AG09309 (cell line): ENCODE measurements at regions not wholly inside any gene's neighbourhood (a gene's known extent, or its start where the extent isn't known, plus 50 kb on each side); places are given as distances from the start of the nearest gene placed in this dataset.
A peak's percentile ranks its signal among the peaks of the same experiment; 100 is the strongest.

Experiments
- DNase-seq: peaks from one replicate; pipeline ENCODE4 v3.0.0-alpha.2; 2010; ENCODE audit warnings: low read depth
- H3K4me3 ChIP-seq: 2 replicates; pipeline ENCODE4 v1.5.1; 2011; ENCODE audit warnings: mild to moderate bottlenecking, low read depth, low read length, moderate library complexity; ENCODE audit not compliant: control insufficient read depth
- CTCF ChIP-seq: IDR thresholded peaks from 2 replicates; pipeline ENCODE4 v1.5.1; 2011; ENCODE audit warnings: mild to moderate bottlenecking, low read depth, low read length, inconsistent platforms; ENCODE audit not compliant: insufficient read depth, control insufficient read depth; ENCODE audit errors: missing control alignments

GRCh38 chr3:28667646-28668621 lies 319.3 kb upstream of the AZI2 start:
- peak; percentile 85 for TF ChIP-seq CTCF
- DNase-seq, result peak; percentile 2
- no peak overlapping the region for H3K4me3 ChIP-seq

GRCh38 chr3:28669870-28670269 lies 321.2 kb upstream of the AZI2 start:
- TF ChIP-seq CTCF, result no peak
- no peak overlapping the region for H3K4me3 ChIP-seq
- no peak for DNase-seq

GRCh38 chr3:28672406-28672805 lies 323.8 kb upstream of the AZI2 start:
- DNase-seq, result no peak
- no peak for TF ChIP-seq CTCF

GRCh38 chr3:28673446-28673845 lies 324.8 kb upstream of the AZI2 start:
- H3K4me3 ChIP-seq, result no peak overlapping the region
- no peak for DNase-seq
- TF ChIP-seq CTCF, result no peak

More at GRCh38 chr3:28672406-28672805, 323.8 kb upstream of the AZI2 start:
- H3K4me3 ChIP-seq, result no peak overlapping the region

- DNase-seq, result no peak
- no peak for TF ChIP-seq CTCF
- H3K4me3 ChIP-seq, result no peak overlapping the region
These were observed 325.6 kb upstream of the AZI2 start for GRCh38 chr3:28674212-28674611.

- no peak for TF ChIP-seq CTCF
- no peak for DNase-seq
- no peak overlapping the region for H3K4me3 ChIP-seq
These were observed 329.0 kb upstream of the AZI2 start for GRCh38 chr3:28677581-28677980.
